ENCODE measurements at regions not wholly inside any gene's neighbourhood (a gene's known extent, or its start where the extent isn't known, plus 50 kb on each side); places are given as distances from the start of the nearest gene placed in this dataset.

DNA sequence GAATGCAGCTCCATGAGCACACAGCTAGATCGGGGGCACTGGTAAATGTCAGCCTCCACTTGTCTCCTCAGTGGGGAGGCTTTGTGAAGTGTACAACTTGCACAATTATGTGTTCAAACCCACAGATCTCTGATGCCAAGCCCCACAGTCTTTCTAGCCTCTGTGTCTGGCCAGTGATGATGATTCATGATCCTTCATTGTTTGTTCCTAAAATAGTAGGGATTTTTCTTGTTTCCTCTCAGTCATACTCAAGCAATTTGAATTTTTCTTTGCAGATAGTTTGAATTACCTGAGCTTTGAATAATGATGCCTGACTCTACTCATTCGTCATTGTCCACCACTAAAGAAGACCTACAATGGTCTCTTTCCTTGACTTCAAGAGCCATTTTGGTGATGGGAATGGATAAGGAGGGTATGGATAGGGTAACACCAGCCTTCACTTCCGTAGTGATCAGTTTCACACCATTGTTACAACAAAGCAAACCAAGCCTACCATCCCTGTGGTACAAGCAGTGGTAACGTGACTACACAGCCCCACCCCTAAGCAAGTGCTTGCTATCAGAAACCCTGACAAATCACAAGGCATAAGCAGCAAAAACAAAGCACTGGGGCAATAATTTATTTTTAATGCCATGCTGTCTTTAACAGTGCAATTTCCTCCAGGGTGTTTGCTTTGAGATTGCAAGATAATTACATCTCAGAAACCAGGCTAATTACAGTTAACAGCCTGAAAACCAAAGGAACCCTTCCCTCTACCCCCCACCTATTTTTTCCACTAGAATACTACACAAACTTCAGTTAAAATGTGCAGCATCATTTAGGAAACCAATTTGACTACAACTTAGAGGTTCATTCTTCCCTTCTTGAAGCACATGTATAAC is 114.1 kb upstream of the PPP2R3A start:
- Histone ChIP-seq H3K27me3 (ENCODE audit: low read depth, low read length) (peaks cover 39% of the 10 kb centered on the region), H3K79me2 (ENCODE audit: low read length) (no peaks in the 10 kb centered on the region), H3K9ac (ENCODE audit: low read length) (no peak overlapping the region), H3K4me1 (ENCODE audit: low read length) (no peaks in the 10 kb centered on the region), H3K4me2 (ENCODE audit: low read length) (no peak overlapping the region), H3K9me3 (ENCODE audit: insufficient read depth, low read length) (no peaks in the 10 kb centered on the region), H2AFZ (ENCODE audit: low read depth, low read length) (no peak overlapping the region), H4K20me1 (ENCODE audit: insufficient read depth, low read length) (no peaks in the 10 kb centered on the region), H3K36me3 (replicated peaks; ENCODE audit: low read depth, low read length) (no peaks in the 10 kb centered on the region), H3K4me3 (ENCODE audit: low read length) (no peak overlapping the region), H3K27ac (ENCODE audit: low read length) (no peak overlapping the region)
- TF ChIP-seq EZH2phosphoT487 (IDR thresholded peaks at IDR 0.05; ENCODE audit: low read depth), result no peak
- no peak for TF ChIP-seq CTCF (IDR thresholded peaks at IDR 0.05; ENCODE audit: low read depth, low read length)

- H3K36me3 ChIP-seq (replicated peaks; ENCODE audit: low read depth, low read length), result no peaks in the 10 kb centered on the region
- H3K4me2 ChIP-seq (ENCODE audit: low read length), result no peak overlapping the region
- TF ChIP-seq EZH2phosphoT487 (IDR thresholded peaks at IDR 0.05; ENCODE audit: low read depth) (no peak), CTCF (IDR thresholded peaks at IDR 0.05; ENCODE audit: low read depth, low read length) (no peak)
- H3K9ac ChIP-seq (ENCODE audit: low read length), result no peak overlapping the region
- H3K9me3 ChIP-seq (ENCODE audit: insufficient read depth, low read length), result no peaks in the 10 kb centered on the region
- H2AFZ ChIP-seq (ENCODE audit: low read depth, low read length), result no peak overlapping the region
- H3K4me3 ChIP-seq (ENCODE audit: low read length), result no peak overlapping the region
- no peaks in the 10 kb centered on the region for H3K4me1 ChIP-seq (ENCODE audit: low read length)
- H3K27ac ChIP-seq (ENCODE audit: low read length), result no peak overlapping the region
- H3K79me2 ChIP-seq (ENCODE audit: low read length), result no peaks in the 10 kb centered on the region
- H4K20me1 ChIP-seq (ENCODE audit: insufficient read depth, low read length), result no peaks in the 10 kb centered on the region
- peaks cover 44% of the 10 kb centered on the region for H3K27me3 ChIP-seq (ENCODE audit: low read depth, low read length)
These were observed 111.5 kb upstream of the PPP2R3A start for GRCh38 chr3:135853981-135854380.

- H4K20me1 ChIP-seq (ENCODE audit: insufficient read depth, low read length), result no peaks in the 10 kb centered on the region
- H3K36me3 ChIP-seq (replicated peaks; ENCODE audit: low read depth, low read length), result no peaks in the 10 kb centered on the region
- no peak overlapping the region for H2AFZ ChIP-seq (ENCODE audit: low read depth, low read length)
- H3K9me3 ChIP-seq (ENCODE audit: insufficient read depth, low read length), result no peaks in the 10 kb centered on the region
- no peak overlapping the region for H3K9ac ChIP-seq (ENCODE audit: low read length)
- H3K4me3 ChIP-seq (ENCODE audit: low read length), result no peak overlapping the region
- H3K4me2 ChIP-seq (ENCODE audit: low read length), result no peak overlapping the region
- peaks cover 11% of the 10 kb centered on the region for H3K4me1 ChIP-seq (ENCODE audit: low read length)
- TF ChIP-seq EZH2phosphoT487 (IDR thresholded peaks at IDR 0.05; ENCODE audit: low read depth) (no peak), CTCF (IDR thresholded peaks at IDR 0.05; ENCODE audit: low read depth, low read length) (no peak)
- no peaks in the 10 kb centered on the region for H3K79me2 ChIP-seq (ENCODE audit: low read length)
- peaks cover 35% of the 10 kb centered on the region for H3K27me3 ChIP-seq (ENCODE audit: low read depth, low read length)
- H3K27ac ChIP-seq (ENCODE audit: low read length), result no peak overlapping the region
These were observed 104.8 kb upstream of the PPP2R3A start for GRCh38 chr3:135860761-135861160.

DNA sequence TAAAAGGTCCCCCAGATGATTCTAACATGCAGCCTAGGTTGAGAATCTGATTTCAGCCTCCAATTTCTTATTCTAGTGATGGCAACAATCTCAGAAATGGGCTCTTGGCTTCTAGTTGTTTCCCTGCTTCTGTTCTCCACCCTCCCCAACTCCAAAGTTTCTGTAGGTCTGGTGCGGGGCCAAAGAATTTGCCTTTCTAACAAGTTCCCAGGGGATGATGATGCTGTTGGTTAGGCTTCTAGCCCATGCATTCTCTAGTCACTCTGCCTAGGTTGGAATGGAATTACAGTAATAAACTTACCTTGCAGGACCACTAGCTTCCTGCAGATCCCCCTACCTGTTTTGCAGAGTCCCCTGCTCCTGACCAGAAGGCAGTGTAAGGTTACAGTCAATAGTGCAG is 103.2 kb upstream of the PPP2R3A start:
- Histone ChIP-seq H3K4me1 (ENCODE audit: low read length) (peaks cover 12% of the 10 kb centered on the region), H3K36me3 (replicated peaks; ENCODE audit: low read depth, low read length) (no peaks in the 10 kb centered on the region), H3K9me3 (ENCODE audit: insufficient read depth, low read length) (no peaks in the 10 kb centered on the region), H2AFZ (ENCODE audit: low read depth, low read length) (no peak overlapping the region), H3K27me3 (ENCODE audit: low read depth, low read length) (peaks cover 23% of the 10 kb centered on the region), H3K27ac (ENCODE audit: low read length) (no peak overlapping the region), H3K9ac (ENCODE audit: low read length) (no peak overlapping the region), H3K4me2 (ENCODE audit: low read length) (no peak overlapping the region), H3K4me3 (ENCODE audit: low read length) (no peak overlapping the region), H4K20me1 (ENCODE audit: insufficient read depth, low read length) (no peaks in the 10 kb centered on the region), H3K79me2 (ENCODE audit: low read length) (no peaks in the 10 kb centered on the region)
- no peak for TF ChIP-seq EZH2phosphoT487 (IDR thresholded peaks at IDR 0.05; ENCODE audit: low read depth)
- TF ChIP-seq CTCF (IDR thresholded peaks at IDR 0.05; ENCODE audit: low read depth, low read length), result no peak
